ENCODE measurements at regions not wholly inside any gene's neighbourhood (a gene's known extent, or its start where the extent isn't known, plus 50 kb on each side); places are given as distances from the start of the nearest gene placed in this dataset.

DNA sequence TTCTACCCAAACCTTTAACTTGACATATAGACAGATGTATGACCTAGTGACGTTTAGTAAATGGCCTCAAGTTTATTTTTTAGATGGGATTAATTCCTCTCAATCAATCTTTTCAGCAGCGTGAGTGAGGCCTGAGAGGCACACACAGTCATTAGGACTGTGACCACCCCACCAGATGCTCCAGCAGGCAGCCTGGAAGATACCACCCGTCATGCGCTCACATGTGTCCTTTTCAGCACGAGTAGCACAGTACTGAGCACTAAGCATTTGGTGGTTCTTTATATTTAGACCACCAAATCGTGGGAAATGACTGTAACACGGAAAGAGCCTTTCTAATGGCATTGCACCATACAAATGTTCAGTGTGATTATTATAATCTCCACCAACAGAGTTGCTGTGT, 354.6 kb upstream of the DDI1 start:
- ATAC-seq (no peak), DNase-seq (no peak)
- 0 out of 2 replicates have a peak overlapping the region, but pooled peaks have one; percentile 23 for H3K4me2 ChIP-seq (ENCODE audit: low read length)
- H3K9me2 ChIP-seq (replicated peaks; ENCODE audit: low read length): no peaks in the 10 kb centered on the region
- peak overlapping the region; percentile 52; the same call in 1 of the 2 replicates for H2AFZ ChIP-seq (ENCODE audit: low read length)
- no peaks in the 10 kb centered on the region for H3K9me3 ChIP-seq (ENCODE audit: low read length)
- H3K79me2 ChIP-seq (ENCODE audit: low read length): no peaks in the 10 kb centered on the region
- BruUV-seq (replicated peaks): no TSS peak
- TF ChIP-seq EZH2 (IDR thresholded peaks at IDR 0.05; ENCODE audit: low read length, unreplicated experiment): no peak
- TF ChIP-seq, protein P1, sequence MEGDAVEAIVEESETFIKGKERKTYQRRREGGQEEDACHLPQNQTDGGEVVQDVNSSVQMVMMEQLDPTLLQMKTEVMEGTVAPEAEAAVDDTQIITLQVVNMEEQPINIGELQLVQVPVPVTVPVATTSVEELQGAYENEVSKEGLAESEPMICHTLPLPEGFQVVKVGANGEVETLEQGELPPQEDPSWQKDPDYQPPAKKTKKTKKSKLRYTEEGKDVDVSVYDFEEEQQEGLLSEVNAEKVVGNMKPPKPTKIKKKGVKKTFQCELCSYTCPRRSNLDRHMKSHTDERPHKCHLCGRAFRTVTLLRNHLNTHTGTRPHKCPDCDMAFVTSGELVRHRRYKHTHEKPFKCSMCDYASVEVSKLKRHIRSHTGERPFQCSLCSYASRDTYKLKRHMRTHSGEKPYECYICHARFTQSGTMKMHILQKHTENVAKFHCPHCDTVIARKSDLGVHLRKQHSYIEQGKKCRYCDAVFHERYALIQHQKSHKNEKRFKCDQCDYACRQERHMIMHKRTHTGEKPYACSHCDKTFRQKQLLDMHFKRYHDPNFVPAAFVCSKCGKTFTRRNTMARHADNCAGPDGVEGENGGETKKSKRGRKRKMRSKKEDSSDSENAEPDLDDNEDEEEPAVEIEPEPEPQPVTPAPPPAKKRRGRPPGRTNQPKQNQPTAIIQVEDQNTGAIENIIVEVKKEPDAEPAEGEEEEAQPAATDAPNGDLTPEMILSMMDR (conservative IDR thresholded peaks at IDR 0.05; ENCODE audit: low read depth, low read length): no peak
- TF ChIP-seq EZH2phosphoT487 (IDR thresholded peaks at IDR 0.05; ENCODE audit: borderline replicate concordance, low read length): no peak
- no peaks in the 10 kb centered on the region for H3K4me1 ChIP-seq (ENCODE audit: insufficient read depth, low read length)
- ChIA-PET POLR2A (ENCODE audit: unreplicated experiment) (no interaction called here), CTCF (interaction anchor here (1.2 kb wide), 1 partner anchor 482 kb away, joined by 8 read pairs; the partner anchor contains the start of gene PDGFD)
- H3K9ac ChIP-seq (ENCODE audit: low read length): no peak overlapping the region
- H3K36me3 ChIP-seq (ENCODE audit: low read depth, low read length): no peaks in the 10 kb centered on the region
- intact Hi-C loops (cut with micrococcal nuclease): loop anchor here (1.0 to 5.0 kb wide), 2 partner anchors 240 to 469 kb away; no protein-coding TSS in a partner anchor
- no peak overlapping the region for H3K27ac ChIP-seq (ENCODE audit: low read length)
- H4K20me1 ChIP-seq (ENCODE audit: low read length): no peaks in the 10 kb centered on the region
- H3K27me3 ChIP-seq (ENCODE audit: low read length): peaks cover 7% of the 10 kb centered on the region; the same call in 1 of the 2 replicates
- no peaks in the 10 kb centered on the region for H3F3A ChIP-seq (ENCODE audit: low read length, unreplicated experiment)
- no peak overlapping the region for H3K4me3 ChIP-seq (ENCODE audit: low read length)

DNA sequence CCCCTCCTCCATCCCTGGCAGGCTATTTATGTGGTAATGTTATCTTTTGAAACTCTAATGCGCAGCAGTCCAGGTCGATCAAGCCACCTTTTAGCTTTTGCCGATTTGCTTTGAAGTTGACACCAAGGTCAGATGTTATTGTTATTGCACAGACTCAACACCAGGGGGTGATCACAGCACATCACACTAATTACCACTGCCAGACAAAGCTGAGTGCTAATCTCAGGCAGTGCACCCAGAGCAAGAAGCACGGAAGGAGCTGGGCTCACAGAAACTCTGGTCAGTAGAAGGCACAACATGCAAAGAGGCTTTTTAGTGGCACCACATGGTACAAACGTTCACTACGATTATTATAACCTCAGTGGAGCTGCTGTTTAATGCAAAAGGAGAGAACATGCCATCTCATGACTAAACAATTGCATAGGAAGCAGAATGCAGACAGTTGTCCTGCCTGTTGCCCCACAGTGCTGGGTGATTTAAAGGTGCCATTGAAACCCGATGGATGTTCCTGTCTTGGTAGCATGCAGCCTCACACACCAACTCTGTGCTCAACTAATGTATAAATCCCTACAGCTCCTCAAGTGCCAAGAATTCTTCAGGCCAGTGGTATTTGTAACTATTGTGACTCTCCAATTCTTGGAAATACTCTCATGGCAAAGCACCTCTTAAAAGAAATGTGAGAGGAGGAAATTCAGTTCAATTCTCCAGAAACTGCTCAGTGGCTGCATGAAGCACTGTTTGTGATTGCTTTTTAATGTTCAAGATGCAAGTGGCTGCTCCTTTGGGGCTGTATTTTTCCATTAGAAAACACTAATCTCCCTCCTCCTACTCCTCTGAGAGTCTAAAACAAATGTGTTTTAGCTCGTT, 353.9 kb upstream of the DDI1 start:
- H3K27ac ChIP-seq (ENCODE audit: low read length): no peak overlapping the region
- no peaks in the 10 kb centered on the region for H3K9me2 ChIP-seq (replicated peaks; ENCODE audit: low read length)
- TF ChIP-seq EZH2phosphoT487 (IDR thresholded peaks at IDR 0.05; ENCODE audit: borderline replicate concordance, low read length) (no peak), EZH2 (IDR thresholded peaks at IDR 0.05; ENCODE audit: low read length, unreplicated experiment) (no peak)
- TF ChIP-seq, protein P1 (conservative IDR thresholded peaks at IDR 0.05; ENCODE audit: low read depth, low read length): peak; percentile 91
- H3F3A ChIP-seq (ENCODE audit: low read length, unreplicated experiment): no peaks in the 10 kb centered on the region
- POLR2A ChIA-PET (ENCODE audit: unreplicated experiment): interaction anchor here (0.6 kb wide), 1 partner anchor 34 kb away, joined by 3 read pairs; no protein-coding TSS in a partner anchor
- no peak overlapping the region for H3K4me3 ChIP-seq (ENCODE audit: low read length)
- peak overlapping the region; percentile 52; the same call in 1 of the 2 replicates for H2AFZ ChIP-seq (ENCODE audit: low read length)
- ATAC-seq (peak; percentile 84), DNase-seq (peak; percentile 74)
- CTCF ChIA-PET: interaction anchor here (0.6 to 1.2 kb wide), 3 partner anchors 65 to 481 kb away, joined by 3 to 8 read pairs (median 3); partner anchors contain the start of gene PDGFD
- no peaks in the 10 kb centered on the region for H4K20me1 ChIP-seq (ENCODE audit: low read length)
- H3K36me3 ChIP-seq (ENCODE audit: low read depth, low read length): no peaks in the 10 kb centered on the region
- no peaks in the 10 kb centered on the region for H3K27me3 ChIP-seq (ENCODE audit: low read length)
- intact Hi-C loops (cut with micrococcal nuclease): loop anchor here (1.0 to 5.0 kb wide), 2 partner anchors 240 to 469 kb away; no protein-coding TSS in a partner anchor
- H3K4me1 ChIP-seq (ENCODE audit: insufficient read depth, low read length): no peaks in the 10 kb centered on the region
- H3K4me2 ChIP-seq (ENCODE audit: low read length): 0 out of 2 replicates have a peak overlapping the region, but pooled peaks have one; percentile 23
- no peaks in the 10 kb centered on the region for H3K79me2 ChIP-seq (ENCODE audit: low read length)
- H3K9me3 ChIP-seq (ENCODE audit: low read length): no peaks in the 10 kb centered on the region
- no peak overlapping the region for H3K9ac ChIP-seq (ENCODE audit: low read length)
- BruUV-seq (replicated peaks): no TSS peak
